Activated CD4-positive, alpha-beta T cell treated with anti-CD3 and anti-CD28 coated beads for 4 hours (primary cell): ENCODE measurements at regions not wholly inside any gene's neighbourhood (a gene's known extent, or its start where the extent isn't known, plus 50 kb on each side); places are given as distances from the start of the nearest gene placed in this dataset.

ENCODE experiments used
- DNase-seq, 2 donors: peaks; one replicate each; pipeline ENCODE4 v3.0.0-alpha.2; 2020

GRCh38 chr1:38123356-38124135 is 77.0 kb upstream of the POU3F1 start:
- DNase-seq = no peak

GRCh38 chr1:38121231-38121680 is 74.7 kb upstream of the POU3F1 start:
- no peak for DNase-seq

- no peak for DNase-seq
Observed at GRCh38 chr1:38120552-38121230, 74.1 kb upstream of the POU3F1 start.

GRCh38 chr1:38118976-38119375 is 72.4 kb upstream of the POU3F1 start:
- no peak for DNase-seq

GRCh38 chr1:38117444-38117887 is 70.9 kb upstream of the POU3F1 start:
- DNase-seq = no peak

GRCh38 chr1:38115682-38116202 is 69.1 kb upstream of the POU3F1 start:
- no peak for DNase-seq

GRCh38 chr1:38115226-38115625 is 68.6 kb upstream of the POU3F1 start:
- no peak for DNase-seq

- DNase-seq = no peak
Observed at GRCh38 chr1:38114241-38115026, 67.8 kb upstream of the POU3F1 start.

- no peak for DNase-seq
Observed at GRCh38 chr1:38113159-38113666, 66.6 kb upstream of the POU3F1 start.

GRCh38 chr1:38111589-38111988 is 65.0 kb upstream of the POU3F1 start:
- no peak for DNase-seq

GRCh38 chr1:38105267-38105666 is 58.7 kb upstream of the POU3F1 start:
- no peak for DNase-seq

- no peak for DNase-seq
Observed at GRCh38 chr1:38102636-38103035, 56.0 kb upstream of the POU3F1 start.

- no peak for DNase-seq
Observed at GRCh38 chr1:38101037-38101785, 54.6 kb upstream of the POU3F1 start.

- no peak for DNase-seq
Observed at GRCh38 chr1:38098101-38098847, 51.7 kb upstream of the POU3F1 start.

GRCh38 chr1:38097284-38097898 is 50.8 kb upstream of the POU3F1 start:
- no peak for DNase-seq
